Glutamatergic neuron (in vitro differentiated cells): ENCODE measurements at regions not wholly inside any gene's neighbourhood (a gene's known extent, or its start where the extent isn't known, plus 50 kb on each side); places are given as distances from the start of the nearest gene placed in this dataset.
"Not testable (repeated sequence)": the region's sequence is repeated elsewhere in the genome, so short reads cannot be mapped to it uniquely, and the experiment has no call there.

Experiments
- DNase-seq: peaks from one replicate; pipeline ENCODE4 v3.0.0; 2022
- H3K27ac Mint-ChIP-seq: one replicate; pipeline ENCODE4 v1.8.0; 2020; ENCODE audit warnings: mild to moderate bottlenecking, mixed read lengths, inconsistent platforms; ENCODE audit not compliant: unreplicated experiment
- H3K27me3 Mint-ChIP-seq: one replicate; pipeline ENCODE4 v1.8.0; 2020; ENCODE audit warnings: mild to moderate bottlenecking, moderate library complexity, mixed read lengths, inconsistent platforms; ENCODE audit not compliant: unreplicated experiment
- H3K36me3 Mint-ChIP-seq: one replicate; pipeline ENCODE4 v1.8.0; 2020; ENCODE audit warnings: mild to moderate bottlenecking, mixed read lengths, inconsistent platforms; ENCODE audit not compliant: unreplicated experiment
- H3K4me1 Mint-ChIP-seq: one replicate; pipeline ENCODE4 v1.8.0; 2020; ENCODE audit warnings: mild to moderate bottlenecking, low read depth, mixed read lengths, inconsistent platforms; ENCODE audit not compliant: unreplicated experiment
- H3K4me3 Mint-ChIP-seq: one replicate; pipeline ENCODE4 v1.8.0; 2020; ENCODE audit warnings: mild to moderate bottlenecking, mixed read lengths, inconsistent platforms; ENCODE audit not compliant: unreplicated experiment
- H3K9me3 Mint-ChIP-seq: one replicate; pipeline ENCODE4 v1.8.0; 2020; ENCODE audit warnings: mild to moderate bottlenecking, moderate library complexity, mixed read lengths, inconsistent platforms; ENCODE audit not compliant: unreplicated experiment
- TF ChIP-seq, protein P1 (sequence below): fragments of 200-600 bp; sonication (generic); IDR thresholded peaks from one replicate; pipeline ENCODE4 v1.5.0; 2021; ENCODE audit not compliant: partially characterized antibody, unreplicated experiment

DNA sequence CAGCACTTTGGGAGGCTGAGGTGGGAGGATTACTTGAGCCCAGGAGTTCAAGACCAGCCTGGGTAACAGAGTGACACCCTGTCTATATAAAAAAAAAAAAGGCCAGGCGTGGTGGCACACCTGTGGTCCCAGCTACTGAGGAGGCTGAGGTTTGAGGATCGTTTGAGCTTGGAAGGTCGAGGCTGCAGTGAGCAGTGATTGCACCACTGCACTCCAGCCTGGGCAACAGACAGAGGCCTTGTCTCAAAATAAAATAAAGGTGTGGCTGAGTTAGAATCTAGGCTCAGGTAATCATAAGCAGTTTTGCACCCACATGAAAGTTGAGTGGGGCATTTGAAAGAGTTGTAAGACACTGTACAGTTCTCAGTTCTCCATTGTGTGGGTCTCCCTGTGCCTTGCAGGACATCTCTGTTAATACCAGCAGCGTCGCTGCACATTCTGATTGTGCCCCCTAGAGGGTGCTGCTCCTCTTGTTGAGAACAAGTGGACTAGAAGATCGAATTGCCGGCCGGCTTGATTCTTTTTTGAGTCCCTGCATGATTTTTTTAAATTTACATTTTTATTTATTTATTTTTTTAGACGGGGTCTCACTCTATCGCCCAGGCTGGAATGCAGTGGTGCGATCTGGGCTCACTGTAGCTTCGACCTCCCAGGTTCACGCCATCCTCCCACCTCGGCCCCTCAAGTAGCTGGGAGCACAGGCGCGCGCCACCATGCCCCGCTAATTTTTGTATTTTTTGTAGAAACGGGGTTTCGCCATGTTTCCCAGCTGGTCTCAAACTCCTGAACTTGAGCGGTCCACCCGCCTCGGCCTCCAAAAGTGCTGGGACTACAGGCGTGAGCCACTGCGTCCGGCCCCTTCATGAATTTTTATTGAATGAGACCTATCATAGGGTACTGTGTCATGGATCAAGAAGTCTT is 73.6 kb upstream of the RBMX start:
- Mint-ChIP-seq H3K36me3 (no peaks in the 10 kb centered on the region), H3K4me3 (no peak overlapping the region), H3K27ac (no peak overlapping the region), H3K27me3 (no peaks in the 10 kb centered on the region), H3K4me1 (no peaks in the 10 kb centered on the region), H3K9me3 (no peaks in the 10 kb centered on the region)
- peak; percentile 71 for DNase-seq
- TF ChIP-seq, protein P1, sequence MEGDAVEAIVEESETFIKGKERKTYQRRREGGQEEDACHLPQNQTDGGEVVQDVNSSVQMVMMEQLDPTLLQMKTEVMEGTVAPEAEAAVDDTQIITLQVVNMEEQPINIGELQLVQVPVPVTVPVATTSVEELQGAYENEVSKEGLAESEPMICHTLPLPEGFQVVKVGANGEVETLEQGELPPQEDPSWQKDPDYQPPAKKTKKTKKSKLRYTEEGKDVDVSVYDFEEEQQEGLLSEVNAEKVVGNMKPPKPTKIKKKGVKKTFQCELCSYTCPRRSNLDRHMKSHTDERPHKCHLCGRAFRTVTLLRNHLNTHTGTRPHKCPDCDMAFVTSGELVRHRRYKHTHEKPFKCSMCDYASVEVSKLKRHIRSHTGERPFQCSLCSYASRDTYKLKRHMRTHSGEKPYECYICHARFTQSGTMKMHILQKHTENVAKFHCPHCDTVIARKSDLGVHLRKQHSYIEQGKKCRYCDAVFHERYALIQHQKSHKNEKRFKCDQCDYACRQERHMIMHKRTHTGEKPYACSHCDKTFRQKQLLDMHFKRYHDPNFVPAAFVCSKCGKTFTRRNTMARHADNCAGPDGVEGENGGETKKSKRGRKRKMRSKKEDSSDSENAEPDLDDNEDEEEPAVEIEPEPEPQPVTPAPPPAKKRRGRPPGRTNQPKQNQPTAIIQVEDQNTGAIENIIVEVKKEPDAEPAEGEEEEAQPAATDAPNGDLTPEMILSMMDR: peak; percentile 26

DNA sequence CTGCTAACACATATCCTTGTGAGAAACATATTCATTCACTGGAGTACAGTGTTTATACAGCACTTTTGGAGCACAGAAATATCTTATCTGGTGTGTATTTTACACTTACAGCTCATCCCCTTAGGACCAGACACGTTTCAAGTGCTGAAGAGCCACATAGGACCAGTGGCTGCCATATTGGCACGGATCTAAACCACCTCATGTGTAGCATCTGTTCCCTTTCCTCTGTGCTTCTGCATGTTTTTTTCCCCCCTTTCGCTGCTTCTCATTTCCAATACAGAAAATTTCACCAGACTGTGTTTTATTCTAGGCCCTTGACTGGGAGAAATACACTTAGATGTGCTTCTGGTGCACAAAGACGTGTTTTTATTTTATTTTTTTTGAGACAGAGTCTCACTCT is 69.7 kb upstream of the RBMX start:
- no peaks in the 10 kb centered on the region for H3K27me3 Mint-ChIP-seq
- H3K4me1 Mint-ChIP-seq: no peaks in the 10 kb centered on the region
- no peaks in the 10 kb centered on the region for H3K9me3 Mint-ChIP-seq
- H3K27ac Mint-ChIP-seq: no peak overlapping the region
- no peaks in the 10 kb centered on the region for H3K36me3 Mint-ChIP-seq
- TF ChIP-seq, protein P1: no peak
- no peak for DNase-seq
- H3K4me3 Mint-ChIP-seq: no peak overlapping the region

DNA sequence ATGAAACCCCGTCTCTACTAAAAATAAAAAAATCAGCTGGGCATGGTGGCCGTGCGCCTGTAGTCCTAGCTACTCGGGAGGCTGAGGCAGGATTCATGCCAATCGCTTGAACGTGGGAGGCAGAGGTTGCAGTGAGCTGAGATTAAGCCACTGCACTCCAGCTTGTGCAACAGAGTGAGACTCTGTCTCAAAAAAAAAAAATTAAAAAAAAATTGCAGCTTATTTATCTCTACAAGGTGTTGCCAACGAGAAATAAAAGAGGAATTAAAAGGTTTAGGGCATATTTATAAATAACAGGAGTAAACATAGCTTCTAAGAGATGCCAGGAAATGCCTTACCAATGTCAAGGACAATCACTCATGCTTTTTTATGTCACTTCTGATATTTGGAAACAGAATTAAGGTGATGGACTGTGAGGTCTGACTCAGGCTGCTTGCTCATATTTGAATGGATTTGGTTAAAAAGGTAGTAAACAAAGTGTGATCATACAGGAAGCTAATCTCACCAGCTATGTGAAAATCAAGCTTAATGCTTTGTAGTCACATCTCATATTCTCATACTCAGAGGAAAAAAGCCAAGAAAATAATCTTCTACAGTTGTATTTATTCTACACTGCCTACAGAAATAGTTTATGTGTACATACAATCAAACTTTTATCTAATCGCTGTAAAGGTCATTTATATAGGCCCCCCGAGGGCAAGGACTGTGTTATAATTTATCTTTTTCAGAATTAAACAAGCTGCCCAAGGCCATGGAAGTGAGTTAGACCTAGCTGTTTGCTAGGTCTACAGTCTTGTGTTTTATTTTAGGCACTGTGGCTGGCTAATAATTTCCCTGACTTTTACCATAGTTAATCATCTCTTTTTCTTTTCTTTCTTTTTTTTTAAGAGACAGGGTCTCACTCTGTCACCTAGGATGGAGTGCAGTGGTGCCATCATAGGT is 61.1 kb upstream of the RBMX start:
- H3K36me3 Mint-ChIP-seq: no peaks in the 10 kb centered on the region
- peaks cover 2% of the 10 kb centered on the region for H3K27me3 Mint-ChIP-seq
- H3K4me3 Mint-ChIP-seq: no peak overlapping the region
- H3K4me1 Mint-ChIP-seq: no peaks in the 10 kb centered on the region
- no peaks in the 10 kb centered on the region for H3K9me3 Mint-ChIP-seq
- DNase-seq: no peak
- TF ChIP-seq, protein P1: no peak
- H3K27ac Mint-ChIP-seq: no peak overlapping the region

DNA sequence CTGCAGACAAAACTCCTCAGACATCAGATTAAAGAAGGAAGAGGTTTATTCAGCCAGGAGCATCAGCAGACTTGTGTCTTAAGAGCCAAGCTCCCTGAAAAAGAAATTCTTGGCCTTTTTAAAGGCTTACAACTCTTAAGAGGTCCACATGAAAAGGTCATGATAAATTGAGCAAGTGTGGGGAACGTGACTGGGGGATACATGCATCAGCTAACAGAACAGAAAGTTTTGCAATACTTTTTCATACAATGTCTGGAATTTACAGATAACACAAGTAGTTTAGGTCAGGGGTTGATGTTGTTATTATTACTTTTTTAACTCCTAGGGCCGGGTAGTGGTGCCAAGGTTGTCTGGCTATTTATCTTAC is 55.6 kb upstream of the RBMX start:
- H3K4me3 Mint-ChIP-seq: no peak overlapping the region
- H3K27me3 Mint-ChIP-seq: no peaks in the 10 kb centered on the region
- TF ChIP-seq, protein P1: no peak
- H3K36me3 Mint-ChIP-seq: no peaks in the 10 kb centered on the region
- no peak overlapping the region for H3K27ac Mint-ChIP-seq
- H3K9me3 Mint-ChIP-seq: peaks cover under 1% of the 10 kb centered on the region
- peaks cover 5% of the 10 kb centered on the region for H3K4me1 Mint-ChIP-seq
- no peak for DNase-seq

DNA sequence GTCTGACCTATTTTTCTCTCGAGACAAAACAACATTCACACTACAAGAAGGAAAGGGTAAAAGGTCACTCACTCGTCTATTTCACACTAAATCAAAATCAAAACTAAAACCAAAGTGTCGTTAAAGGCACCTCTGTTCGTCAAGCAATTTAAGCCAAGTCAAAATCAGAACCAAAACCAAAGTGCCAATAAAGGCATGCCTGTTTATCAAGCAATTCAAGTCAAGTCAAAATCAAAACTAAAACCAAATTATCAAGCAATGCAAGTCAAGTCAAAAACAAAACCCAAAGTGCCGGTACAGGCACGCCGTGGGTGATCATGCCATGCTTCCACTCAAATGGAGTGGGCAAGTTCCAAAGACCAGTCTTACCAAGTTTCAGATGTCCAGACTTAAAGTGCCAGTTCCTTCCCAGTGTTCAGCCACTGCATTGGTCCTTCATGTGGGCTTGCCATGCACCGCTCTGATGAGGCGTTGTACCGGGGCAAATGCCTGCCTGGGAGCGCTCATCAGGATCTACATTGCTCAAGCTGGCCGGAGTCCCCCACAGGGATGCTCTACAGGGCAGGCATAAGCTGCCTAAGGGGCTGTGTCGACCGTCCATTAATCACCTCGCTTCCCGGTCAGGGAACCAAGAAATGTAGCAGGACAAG is 55.1 kb upstream of the RBMX start:
- not testable (repeated sequence) for H3K27ac Mint-ChIP-seq, H3K27me3 Mint-ChIP-seq, H3K9me3 Mint-ChIP-seq, H3K4me3 Mint-ChIP-seq, DNase-seq, H3K36me3 Mint-ChIP-seq, H3K4me1 Mint-ChIP-seq

DNA sequence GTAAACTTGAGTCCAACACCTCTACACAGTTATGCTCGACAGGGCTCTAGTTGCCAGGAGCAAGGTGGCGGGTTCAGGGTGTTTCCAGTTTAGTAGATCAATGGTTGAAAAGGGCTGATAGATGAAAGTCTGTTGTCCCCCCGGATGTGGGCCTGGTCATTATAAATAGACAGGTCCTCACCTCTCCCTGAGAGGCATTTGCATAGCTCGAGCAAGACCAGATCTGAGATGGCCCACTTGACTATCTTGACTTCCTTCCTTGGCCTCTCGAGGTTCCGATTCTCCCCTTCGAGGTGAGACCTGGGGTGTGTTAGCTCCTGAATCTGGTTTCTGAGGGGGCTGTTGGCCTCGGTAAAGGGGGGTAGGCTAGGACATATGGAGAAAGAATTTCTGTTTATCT is 54.1 kb upstream of the RBMX start:
- H3K27me3 Mint-ChIP-seq, H3K27ac Mint-ChIP-seq, H3K4me1 Mint-ChIP-seq, H3K4me3 Mint-ChIP-seq, H3K36me3 Mint-ChIP-seq, H3K9me3 Mint-ChIP-seq, DNase-seq: not testable (repeated sequence)
